ENCODE measurements at regions not wholly inside any gene's neighbourhood (a gene's known extent, or its start where the extent isn't known, plus 50 kb on each side); places are given as distances from the start of the nearest gene placed in this dataset.

GRCh38 chr15:35728219-35728940 lies 182.4 kb upstream of the DPH6 start:
- Histone ChIP-seq H3K9ac (ENCODE audit: low read length) (peak overlapping the region; percentile 18), H3K9me2 (ENCODE audit: insufficient read depth, low read length) (no peaks in the 10 kb centered on the region), H3K79me2 (replicated peaks; ENCODE audit: insufficient read depth, low read length) (no peaks in the 10 kb centered on the region), H3K9me3 (ENCODE audit: low read length) (no peaks in the 10 kb centered on the region), H3K4me3 (ENCODE audit: low read length) (peak overlapping the region; percentile 41), H3K27ac (ENCODE audit: low read length) (peak overlapping the region; percentile 64), H4K20me1 (ENCODE audit: insufficient read depth) (no peaks in the 10 kb centered on the region), H3K36me3 (ENCODE audit: insufficient read depth, low read length) (no peaks in the 10 kb centered on the region), H3F3A (ENCODE audit: insufficient read depth, low read length, poor library complexity, severe bottlenecking) (no peaks in the 10 kb centered on the region), H3K4me2 (ENCODE audit: low read length) (no peak overlapping the region), H3K27me3 (ENCODE audit: insufficient read depth, low read depth, low read length) (no peaks in the 10 kb centered on the region), H2AFZ (ENCODE audit: low read depth, low read length) (peak overlapping the region; percentile 10)
- no peak for TF ChIP-seq RAD21 (conservative IDR thresholded peaks at IDR 0.05)
- no peak for TF ChIP-seq POLR2AphosphoS5 (IDR thresholded peaks at IDR 0.05)
- no peak for TF ChIP-seq MXI1 (conservative IDR thresholded peaks at IDR 0.05; ENCODE audit: poor library complexity, severe bottlenecking)
- no peak for TF ChIP-seq SMC3 (conservative IDR thresholded peaks at IDR 0.05; ENCODE audit: poor library complexity)
- no peak for TF ChIP-seq EZH2 (IDR thresholded peaks at IDR 0.05; ENCODE audit: borderline replicate concordance, insufficient read depth, low read length, poor library complexity, severe bottlenecking)
- no peak for TF ChIP-seq TAF1 (IDR thresholded peaks at IDR 0.05; ENCODE audit: low read depth)
- TF ChIP-seq EP300 (conservative IDR thresholded peaks at IDR 0.05; ENCODE audit: poor library complexity, severe bottlenecking) = no peak
- no peak for TF ChIP-seq CTCF (IDR thresholded peaks at IDR 0.05; ENCODE audit: poor library complexity, severe bottlenecking)
- no peak for TF ChIP-seq REST (IDR thresholded peaks at IDR 0.05; ENCODE audit: borderline replicate concordance)

- Histone ChIP-seq H3K9me2 (ENCODE audit: insufficient read depth, low read length) (no peaks in the 10 kb centered on the region), H3K36me3 (ENCODE audit: insufficient read depth, low read length) (no peaks in the 10 kb centered on the region), H3K4me2 (ENCODE audit: low read length) (no peak overlapping the region), H3K27ac (ENCODE audit: low read length) (no peak overlapping the region), H2AFZ (ENCODE audit: low read depth, low read length) (no peak overlapping the region), H3F3A (ENCODE audit: insufficient read depth, low read length, poor library complexity, severe bottlenecking) (no peaks in the 10 kb centered on the region), H3K9ac (ENCODE audit: low read length) (no peak overlapping the region), H4K20me1 (ENCODE audit: insufficient read depth) (no peaks in the 10 kb centered on the region), H3K9me3 (ENCODE audit: low read length) (peaks cover 6% of the 10 kb centered on the region), H3K4me3 (ENCODE audit: low read length) (no peak overlapping the region), H3K79me2 (replicated peaks; ENCODE audit: insufficient read depth, low read length) (no peaks in the 10 kb centered on the region), H3K27me3 (ENCODE audit: insufficient read depth, low read depth, low read length) (no peaks in the 10 kb centered on the region)
- TF ChIP-seq CTCF (IDR thresholded peaks at IDR 0.05; ENCODE audit: poor library complexity, severe bottlenecking) (no peak), POLR2AphosphoS5 (IDR thresholded peaks at IDR 0.05) (no peak), EP300 (conservative IDR thresholded peaks at IDR 0.05; ENCODE audit: poor library complexity, severe bottlenecking) (no peak), TAF1 (IDR thresholded peaks at IDR 0.05; ENCODE audit: low read depth) (no peak), RAD21 (conservative IDR thresholded peaks at IDR 0.05) (no peak), EZH2 (IDR thresholded peaks at IDR 0.05; ENCODE audit: borderline replicate concordance, insufficient read depth, low read length, poor library complexity, severe bottlenecking) (no peak), MXI1 (conservative IDR thresholded peaks at IDR 0.05; ENCODE audit: poor library complexity, severe bottlenecking) (no peak), REST (IDR thresholded peaks at IDR 0.05; ENCODE audit: borderline replicate concordance) (no peak), SMC3 (conservative IDR thresholded peaks at IDR 0.05; ENCODE audit: poor library complexity) (no peak)
These were observed 190.2 kb upstream of the DPH6 start for GRCh38 chr15:35736150-35736549.

All from neural cell (in vitro differentiated cells).